CD4-positive, alpha-beta T cell treated with Interleukin-21 for 1 hour (primary cell): ENCODE measurements at regions not wholly inside any gene's neighbourhood (a gene's known extent, or its start where the extent isn't known, plus 50 kb on each side); places are given as distances from the start of the nearest gene placed in this dataset.

Source experiments
- DNase-seq: peaks from one replicate; pipeline ENCODE4 v3.0.0-alpha.2; 2020

DNA sequence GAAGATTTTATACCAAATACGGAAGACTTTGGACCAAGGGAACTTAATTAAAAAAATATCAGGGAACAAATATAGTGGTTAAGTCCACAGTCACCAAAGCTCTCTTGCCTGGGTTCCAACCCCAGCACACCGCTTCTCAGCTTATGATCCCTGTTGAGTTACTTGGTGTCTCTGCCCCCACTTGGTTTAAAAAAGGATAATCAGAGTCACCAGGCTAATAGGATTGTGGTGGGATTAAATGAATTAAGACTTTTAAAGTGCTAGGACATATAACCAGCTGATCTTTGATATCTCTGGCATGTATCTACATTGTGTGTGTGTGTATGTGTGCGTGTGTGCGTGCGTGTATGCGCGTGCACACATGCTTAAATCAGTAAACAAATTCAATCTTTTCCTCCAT, 474.7 kb upstream of the DAB1 start:
- no peak for DNase-seq

DNA sequence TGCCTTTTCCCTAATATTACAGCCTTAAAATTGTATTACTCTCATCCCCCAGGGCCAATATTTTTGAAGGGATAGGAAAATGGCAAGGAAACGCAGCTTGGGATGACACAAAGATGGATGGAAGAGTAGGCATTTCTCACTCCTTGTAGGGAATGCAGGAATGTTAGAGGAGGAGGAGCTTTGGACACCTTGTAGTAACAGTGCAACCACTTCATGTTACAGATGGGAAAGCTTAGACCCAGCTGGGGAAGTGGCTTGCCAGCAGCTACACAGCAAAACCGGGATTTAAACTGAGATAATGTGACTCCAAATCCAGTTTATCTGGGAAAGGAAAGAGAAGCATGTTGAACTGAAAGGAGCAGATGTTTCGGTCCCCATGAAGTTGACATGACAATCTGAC, 473.7 kb upstream of the DAB1 start:
- DNase-seq, result no peak

DNA sequence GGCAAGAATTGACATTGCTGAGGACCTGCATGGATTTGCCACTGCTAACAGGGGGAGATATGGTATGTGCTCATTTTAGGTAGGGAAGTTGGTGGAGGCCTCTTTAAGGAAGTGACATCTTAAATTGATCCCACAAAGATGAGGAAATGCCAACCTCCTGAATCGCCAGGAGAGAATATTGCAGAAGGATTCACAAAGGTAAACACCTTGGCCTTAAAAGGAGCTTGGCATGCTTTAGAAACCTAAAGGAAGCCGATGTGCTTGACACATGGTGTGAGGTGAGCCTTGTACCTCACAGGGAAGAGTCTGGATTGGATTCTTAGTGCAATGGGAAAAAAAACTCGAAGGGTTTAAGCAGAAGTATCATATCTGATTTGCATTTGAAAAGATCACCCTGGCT, 470.5 kb upstream of the DAB1 start:
- no peak for DNase-seq

DNA sequence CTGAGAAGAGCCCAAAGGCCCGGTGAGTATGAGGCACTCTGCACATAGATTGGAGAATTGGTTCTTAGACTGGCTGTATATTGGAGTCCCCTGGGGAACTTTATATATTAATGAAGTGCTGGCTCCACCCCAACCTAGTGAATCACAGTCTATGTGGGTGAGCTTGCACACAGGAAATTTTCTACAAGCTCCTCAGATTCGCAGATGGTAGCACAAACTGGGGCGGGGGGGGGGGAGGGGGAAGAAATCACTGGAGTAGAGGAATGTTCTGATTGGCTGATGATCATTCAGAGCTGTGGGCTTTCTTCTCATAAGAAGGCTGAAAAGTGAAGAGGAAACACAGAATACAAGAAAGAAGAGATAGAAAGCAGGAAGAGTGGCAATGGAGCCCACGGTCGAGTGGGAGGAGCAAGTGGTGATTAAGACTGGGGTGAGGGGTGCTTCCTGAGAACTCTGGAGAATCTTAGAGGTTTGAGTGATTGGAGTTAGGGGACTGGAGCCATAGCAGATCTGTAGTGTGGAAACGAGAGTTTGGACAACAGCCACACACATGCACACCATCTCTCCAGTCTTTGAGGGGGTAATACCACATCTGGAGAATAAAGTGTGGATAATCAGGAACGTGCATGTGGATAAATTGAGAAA, 465.9 kb upstream of the DAB1 start:
- no peak for DNase-seq

DNA sequence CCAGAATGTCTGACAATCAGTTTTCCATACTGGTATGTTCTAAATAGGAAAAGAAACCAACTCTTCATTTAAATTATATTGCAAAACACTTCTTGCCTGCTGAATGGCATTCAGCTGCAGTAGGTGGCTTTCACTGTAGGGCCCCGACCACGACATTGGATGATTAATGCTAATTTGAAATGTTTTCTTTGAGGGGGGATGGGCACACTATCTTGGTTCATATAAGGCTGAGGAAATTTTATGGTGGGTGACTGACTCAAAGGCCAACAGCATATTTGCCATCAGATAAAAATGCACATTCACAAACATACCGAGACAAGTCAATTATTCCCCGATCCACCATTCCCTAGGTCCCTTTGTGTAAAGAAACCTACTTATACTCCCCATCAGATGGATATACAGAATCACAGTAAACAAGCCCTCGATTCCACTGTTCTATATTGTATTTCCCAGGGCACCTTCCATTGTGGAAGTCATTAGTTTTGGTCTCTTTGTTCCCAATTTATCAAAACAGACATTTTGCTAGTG, 464.2 kb upstream of the DAB1 start:
- no peak for DNase-seq

DNA sequence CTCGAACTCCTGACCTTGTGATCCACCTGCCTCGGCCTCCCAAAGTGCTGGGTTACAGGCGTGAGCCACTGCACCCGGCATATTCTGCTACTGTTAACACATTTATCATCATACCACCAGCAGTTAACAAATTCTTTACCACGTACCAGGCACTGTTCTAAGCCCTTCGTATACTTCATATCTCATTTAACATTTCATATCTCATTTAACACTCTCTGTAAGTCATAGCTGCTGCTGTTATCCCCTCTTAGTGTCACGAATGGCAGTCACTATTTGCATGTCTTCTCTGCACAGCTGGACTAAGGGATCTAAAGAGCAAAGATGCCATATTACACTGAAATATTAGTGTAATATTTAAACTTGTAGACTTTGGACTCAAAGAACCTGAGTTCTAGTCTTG, 462.5 kb upstream of the DAB1 start:
- no peak for DNase-seq

DNA sequence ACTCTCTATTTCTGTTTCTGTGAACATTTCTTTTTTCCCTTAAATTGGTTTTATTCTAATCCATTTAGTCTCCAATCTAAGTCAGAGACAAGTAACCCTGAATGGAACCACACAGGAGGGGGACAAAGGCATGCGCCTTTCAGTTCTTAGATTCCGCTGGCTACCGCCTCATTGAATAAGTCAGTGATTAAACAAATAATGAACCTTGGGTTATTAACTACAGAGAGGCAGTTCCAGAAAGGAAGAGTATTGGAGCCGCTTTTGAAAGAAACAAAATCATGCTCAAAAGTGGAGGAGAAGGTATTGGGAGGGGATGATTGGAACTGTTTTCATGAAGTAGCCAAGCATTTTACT, 459.8 kb upstream of the DAB1 start:
- DNase-seq, result no peak

DNA sequence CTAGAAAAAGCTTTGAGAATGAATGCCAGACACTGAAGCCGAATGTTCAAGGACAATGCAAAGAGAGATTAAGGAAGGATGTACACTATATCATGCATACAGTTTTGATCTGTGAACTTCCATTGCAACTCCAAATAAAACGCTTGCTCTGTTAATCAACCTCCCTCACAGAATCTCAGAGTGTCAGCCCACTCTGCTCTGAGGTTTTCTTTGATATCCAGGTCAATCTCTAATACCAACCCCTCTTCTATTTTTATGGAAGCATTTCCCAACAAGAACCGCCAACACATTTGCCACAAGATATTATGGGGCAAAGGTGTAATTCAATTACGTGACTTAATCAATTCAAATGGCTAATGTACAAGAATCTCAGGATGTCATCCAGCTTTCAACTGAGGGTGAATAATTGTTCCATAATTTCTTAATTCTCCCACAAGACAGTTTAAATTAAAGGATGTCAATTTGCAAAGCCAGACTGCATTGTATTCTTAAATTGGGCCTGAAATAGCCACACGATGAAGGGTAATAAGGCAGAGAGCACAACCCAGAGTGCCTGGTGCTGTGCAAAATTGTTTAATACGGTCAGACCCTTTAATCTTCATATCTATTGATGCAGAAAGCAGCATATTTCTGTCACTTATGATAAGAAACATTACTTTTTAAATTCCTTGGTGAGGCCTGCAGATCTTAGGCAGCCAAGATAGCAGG, 459.2 kb upstream of the DAB1 start:
- DNase-seq, result no peak

DNA sequence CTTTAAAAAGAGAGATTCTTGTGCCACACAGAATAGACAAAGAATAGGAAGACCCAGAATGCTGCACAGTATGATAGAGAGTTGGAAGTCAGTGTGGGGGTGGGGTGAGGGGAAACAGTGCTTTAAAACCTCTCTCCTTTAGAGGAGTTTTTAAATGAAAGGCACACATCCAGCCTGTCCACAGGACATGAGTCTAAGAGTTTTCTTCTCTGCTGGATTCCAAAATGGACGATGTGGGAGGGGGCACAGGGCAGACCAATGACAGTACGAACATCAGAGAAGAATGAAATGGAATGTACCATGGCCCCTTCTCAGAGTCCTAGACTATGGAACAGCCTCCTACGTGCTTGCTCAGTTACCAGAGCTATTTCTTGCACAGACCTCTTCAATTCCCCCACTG, 458.2 kb upstream of the DAB1 start:
- no peak for DNase-seq

DNA sequence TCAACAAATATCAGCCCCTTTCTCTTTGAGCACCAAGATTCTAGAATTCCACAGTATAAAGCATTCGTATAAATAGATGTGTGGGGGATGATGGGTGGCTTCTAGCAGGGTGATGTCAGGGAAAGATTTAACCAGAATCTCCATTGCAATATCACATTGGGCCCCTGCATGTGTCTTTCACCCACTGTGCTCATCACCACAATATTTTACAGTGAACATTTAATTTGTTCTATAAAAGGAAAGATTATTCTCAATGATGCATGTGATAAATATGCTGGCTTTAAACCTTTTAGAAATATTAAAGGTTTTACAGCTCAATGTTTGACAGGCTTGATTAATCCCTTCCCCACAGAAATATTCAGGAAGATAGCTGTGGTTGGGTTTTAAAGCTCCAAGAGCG, 457.8 kb upstream of the DAB1 start:
- no peak for DNase-seq

DNA sequence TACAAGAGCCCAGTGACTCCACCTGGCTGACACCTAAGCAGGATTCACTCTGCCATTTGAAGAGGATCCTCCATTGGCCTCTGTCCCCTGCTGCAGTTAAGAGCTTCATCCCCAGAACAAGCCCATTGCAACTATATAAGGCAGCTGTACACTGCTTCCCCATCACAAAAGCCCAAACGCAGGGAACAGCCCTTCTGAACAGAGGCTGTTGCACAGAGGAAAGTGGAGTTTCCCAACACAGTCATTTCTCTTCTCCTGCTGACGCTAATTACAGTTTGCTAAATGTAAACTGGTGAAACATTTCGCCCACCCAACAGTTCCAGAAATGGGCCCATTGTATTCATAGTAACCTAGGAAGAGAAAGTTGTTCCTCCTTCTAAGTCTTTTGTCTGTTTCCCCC, 455.8 kb upstream of the DAB1 start:
- DNase-seq, result no peak

DNA sequence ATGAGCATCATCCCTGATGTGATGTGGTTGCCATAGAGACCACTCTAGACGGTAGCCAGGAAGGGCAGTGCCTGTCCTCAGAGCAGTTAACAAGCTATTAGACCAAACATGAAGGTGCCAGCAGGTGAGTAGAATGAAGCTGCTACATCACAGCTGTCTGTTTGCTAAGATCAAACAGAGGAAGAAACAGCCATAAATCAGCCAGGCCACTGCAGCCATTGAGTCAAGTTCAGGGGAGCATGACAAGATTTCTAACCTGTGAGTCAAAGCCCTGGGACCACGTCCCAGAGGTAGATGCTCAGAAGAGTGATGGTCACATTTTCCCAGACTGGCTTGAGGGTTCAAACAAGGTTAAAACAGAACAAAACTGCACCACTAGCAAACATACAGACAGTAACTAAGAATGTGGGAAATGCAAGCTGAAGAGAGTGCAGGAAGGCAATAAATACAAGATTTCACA, 450.6 kb upstream of the DAB1 start:
- no peak for DNase-seq

DNA sequence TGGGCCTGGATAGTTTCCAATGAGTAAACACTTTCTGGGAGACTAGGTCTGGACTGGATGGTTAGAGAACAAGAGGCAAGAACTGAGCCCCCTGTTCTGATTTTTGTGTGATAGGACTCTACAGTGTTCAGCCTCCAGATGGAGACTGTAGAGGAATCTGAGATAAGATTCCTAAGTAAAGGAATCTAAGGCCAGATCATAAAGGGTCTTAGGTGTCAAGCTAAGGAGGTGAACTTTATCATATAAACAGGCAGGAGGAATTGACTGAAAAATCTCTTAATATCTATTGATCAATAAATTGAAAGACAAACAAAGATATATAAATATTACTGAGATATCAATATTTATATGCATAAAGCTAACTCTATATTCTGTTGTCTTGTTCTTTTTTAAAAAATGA, 449.1 kb upstream of the DAB1 start:
- DNase-seq, result no peak

DNA sequence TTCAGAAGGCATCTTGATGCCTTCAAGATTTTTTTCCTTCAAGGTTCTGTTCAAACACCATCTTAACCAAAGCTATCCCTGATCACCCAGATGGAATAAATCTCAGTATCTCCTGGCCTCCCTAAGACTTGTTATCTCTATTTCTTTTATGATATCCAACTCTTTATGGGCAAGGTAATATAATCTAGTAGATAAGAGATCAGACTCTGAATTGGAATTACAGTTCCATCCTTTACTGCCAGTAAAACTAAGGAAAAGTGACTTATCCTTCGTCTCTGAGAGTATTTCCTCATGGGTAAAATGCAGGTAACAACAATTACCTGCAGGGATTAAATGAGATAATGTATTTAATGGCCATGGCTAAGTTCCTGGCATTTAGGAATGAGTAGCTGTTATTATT, 445.0 kb upstream of the DAB1 start:
- DNase-seq, result no peak

DNA sequence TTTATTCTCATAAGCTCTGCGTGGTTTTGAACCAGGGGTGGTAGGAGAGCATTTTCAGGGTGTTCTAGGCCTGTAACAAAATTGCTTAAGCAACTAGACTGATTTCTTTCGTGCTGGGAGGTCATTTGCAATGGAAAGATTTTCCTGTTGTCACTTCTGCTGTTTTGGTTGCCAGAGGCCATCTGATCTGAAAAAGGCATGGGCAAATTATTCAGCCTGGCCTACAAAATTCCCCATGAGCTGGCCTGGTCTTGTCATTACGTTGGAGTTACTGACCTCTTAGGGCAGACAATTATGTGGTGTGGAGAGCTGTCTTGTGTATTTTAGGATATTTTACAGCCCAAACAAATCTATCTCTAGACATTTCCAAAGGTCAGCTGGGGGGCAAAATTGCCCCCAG, 444.4 kb upstream of the DAB1 start:
- DNase-seq, result no peak

DNA sequence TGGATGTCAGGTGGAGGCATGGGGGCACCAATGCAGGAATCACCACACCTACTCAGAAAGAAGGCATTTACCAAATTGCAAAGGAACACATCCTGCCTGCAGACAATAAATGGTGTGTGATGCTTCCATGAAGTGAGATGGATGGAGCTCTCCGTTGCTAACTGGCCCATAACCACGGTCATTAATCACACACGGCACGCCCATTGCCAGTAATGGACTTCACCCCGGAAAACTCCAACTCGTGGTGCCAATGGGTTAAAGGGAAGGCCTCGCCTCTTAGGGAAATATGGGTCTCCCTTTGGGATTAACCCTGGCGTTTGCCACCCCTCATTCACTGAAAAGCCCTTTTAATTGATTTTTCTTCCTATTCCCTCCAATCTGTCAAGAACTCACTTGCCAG, 443.1 kb upstream of the DAB1 start:
- no peak for DNase-seq

DNA sequence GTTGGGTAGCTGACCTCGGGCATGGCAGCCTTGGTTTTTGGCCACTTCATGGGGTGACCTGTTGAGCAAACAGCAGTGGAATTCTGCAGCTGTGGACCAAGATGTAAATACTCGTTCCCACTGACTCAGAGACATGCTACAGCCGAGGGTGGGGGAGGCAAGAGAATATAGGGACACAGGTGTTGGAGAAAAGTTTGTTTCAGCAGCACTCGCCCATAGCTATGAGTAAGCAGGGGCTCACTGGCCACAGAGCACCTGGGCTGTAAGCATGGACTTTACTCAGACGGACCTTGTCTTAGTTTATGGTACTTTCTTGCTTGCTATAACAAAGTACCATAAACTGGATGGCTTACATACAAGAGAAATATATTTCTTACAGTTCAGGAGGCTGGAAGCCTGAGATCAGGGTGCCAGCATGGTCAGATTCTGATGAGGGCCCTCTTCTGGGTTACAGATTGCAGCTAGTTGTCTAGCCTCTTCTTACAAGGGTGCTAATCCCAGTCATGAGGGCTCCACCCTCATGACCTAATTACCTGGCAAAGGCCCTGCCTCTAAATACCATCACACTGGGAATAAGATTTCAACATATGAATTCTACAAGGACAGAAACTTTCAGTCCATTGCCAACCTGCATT, 437.2 kb upstream of the DAB1 start:
- no peak for DNase-seq

DNA sequence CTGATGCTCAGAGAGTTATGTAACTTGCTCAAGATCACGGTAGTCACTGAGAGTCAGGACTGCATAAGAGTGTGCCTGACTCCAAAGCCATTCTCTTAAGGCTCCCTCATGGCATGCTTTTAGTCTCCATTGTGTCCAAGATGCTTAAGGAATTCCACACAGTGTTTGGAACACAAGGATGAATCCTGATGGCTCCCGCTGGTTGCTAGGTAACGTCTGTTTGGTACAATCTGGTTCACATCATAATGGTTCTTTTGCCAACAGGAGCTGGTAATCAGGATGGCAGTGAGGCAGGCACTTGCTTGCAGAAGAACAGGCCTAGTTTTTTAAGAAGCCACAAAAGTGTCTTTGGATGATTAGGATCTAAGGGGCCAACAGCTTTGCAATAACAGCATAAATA, 436.5 kb upstream of the DAB1 start:
- DNase-seq, result no peak

DNA sequence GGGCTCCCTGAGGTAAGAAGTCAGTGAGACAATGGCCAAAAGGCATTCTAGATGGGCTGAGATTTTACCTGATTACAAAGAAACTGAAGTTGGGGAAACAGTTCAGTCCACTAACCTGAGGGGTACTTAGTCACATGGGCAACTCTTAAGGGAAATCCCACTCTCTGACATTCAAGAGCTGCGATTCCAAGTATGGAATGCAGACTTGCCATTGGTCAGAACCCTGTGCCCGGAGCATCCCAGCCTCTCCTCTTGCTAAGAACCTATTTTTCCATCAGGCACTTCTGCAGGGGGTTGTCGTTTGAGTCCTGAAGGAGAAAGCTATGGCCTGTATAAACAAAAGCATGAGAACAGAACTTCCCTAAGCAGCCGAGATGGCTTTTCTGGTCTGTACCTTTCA, 434.9 kb upstream of the DAB1 start:
- DNase-seq, result no peak

DNA sequence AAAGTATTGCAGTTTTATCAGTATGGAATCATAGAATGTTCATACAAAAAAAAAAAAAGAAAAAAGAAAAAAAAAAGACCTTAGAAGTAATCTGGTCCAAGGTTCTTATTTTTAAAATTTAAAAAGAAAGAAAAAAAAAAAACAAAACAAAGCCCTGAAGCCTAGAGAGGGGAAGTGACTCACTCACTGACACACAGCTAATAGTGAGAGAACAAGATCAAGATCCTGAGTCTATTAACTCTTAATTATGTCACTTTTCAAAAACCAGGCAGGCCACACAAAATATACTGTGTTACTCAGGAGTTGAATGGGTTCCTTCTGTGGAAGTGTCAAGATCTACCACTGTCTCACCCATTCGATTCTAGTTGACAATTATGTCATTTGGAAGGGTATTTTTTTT, 433.9 kb upstream of the DAB1 start:
- no peak for DNase-seq

DNA sequence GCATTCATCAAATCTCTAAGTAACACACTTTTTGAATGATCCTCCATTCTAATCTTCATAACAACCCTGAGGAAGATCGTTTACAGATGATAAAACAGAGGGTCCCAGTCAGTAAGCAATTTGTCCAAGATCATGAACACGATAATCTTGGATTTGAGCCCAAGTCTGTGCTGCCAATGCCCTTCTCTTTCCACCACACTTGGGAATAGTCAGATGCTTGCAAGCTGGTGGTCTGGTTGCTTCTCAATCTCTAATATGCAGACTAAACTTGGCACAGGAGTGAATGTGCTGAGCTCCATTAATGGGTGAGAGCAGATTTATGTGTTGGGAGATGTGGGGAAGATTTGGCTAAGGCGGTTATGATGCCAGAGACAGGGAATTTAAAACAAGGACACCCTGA, 430.6 kb upstream of the DAB1 start:
- DNase-seq, result no peak

DNA sequence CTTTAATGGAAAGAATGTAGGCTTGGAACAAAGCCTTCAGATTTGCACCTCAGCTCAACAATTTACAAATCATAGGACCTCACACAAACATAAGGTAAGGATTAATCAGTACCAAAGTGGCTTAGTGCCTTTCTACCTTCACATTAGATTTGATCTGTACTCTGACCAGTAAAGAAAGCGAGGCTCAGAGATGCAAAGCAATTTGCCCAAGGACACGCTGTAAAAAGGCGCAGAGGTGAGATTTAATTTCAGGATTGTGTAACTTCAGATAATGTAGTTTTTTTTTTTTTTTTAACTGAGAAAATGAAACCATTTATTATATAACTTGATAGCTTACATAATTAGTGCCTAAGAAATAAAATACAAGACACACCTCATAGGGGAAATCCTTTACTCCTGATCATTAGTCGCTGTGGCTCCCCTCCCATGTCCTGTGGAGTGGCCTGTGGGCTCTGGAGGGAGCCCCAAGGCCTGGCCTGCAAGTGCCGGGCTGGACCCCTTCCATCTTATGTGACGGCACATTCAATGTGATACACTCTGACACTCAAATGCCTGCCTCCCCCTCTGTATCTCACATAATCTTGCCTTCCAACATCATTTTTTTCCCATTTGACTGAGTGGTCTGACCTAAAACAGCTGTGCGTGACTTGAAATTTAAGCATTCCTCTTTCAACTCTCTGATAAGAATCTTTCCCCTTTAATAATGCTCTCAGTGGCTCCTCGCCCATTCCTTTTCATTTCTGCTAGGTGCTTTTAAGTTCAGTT, 426.5 kb upstream of the DAB1 start:
- DNase-seq, result no peak

DNA sequence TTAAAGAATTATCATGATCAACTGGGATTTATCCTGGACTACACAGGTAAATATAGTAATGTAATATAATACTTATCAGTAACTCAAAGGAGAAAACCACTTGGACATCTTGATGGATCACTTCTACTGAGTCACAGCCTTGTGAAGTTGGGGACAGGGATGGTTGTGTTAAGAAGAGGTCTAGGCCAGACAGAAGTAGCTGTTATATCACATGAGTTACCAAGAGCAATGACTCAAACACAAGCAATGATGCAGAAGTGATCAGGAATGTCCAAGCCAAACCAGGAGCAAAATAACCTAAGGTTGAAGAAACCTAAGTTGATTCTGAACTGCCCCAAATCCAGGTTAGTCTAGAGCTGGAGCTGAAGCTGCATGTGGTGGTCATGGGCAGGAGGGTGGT, 424.5 kb upstream of the DAB1 start:
- no peak for DNase-seq

DNA sequence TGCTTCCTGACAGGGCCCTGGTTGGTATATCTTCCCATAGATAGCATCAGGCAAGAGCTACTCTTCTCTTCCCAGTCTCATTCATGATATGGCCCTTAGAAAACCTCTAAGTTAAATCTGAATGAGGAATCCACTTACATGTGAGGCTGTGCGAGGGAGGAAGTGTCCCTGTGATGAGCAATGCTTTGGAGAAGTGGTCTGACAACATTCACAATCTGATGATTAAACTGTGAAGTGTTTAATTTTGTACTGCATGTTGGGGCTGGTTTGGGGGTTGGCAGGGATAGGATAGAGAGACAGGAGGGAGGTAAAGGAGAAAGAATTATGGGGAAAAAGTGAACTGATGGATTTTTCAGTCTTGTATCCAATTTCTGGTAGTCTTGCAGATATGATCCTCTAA, 421.2 kb upstream of the DAB1 start:
- DNase-seq, result no peak
